Liver (tissue), 3 donors: ENCODE measurements at regions not wholly inside any gene's neighbourhood (a gene's known extent, or its start where the extent isn't known, plus 50 kb on each side); places are given as distances from the start of the nearest gene placed in this dataset.

Source experiments
- ATF3 ChIP-seq: IDR thresholded peaks from 2 replicates; pipeline ENCODE4 v1.6.1; 2016; ENCODE audit warnings: antibody characterized with exemption
- CTCF ChIP-seq: fragments of 150-350 bp; IDR thresholded peaks from 2 replicates; pipeline ENCODE4 v1.5.1; 2017; ENCODE audit warnings: improper control_type of control experiment, low read depth, low read length; ENCODE audit not compliant: missing input control
- FOXA1 ChIP-seq: IDR thresholded peaks from 2 replicates; pipeline ENCODE4 v1.6.1; 2016; ENCODE audit warnings: antibody characterized with exemption
- JUND ChIP-seq, 2 donors: IDR thresholded peaks; 2 replicates each; pipeline ENCODE4 v1.6.1; 2016; ENCODE audit warnings: antibody characterized with exemption in 2 of 2
- MAX ChIP-seq: IDR thresholded peaks from 2 replicates; pipeline ENCODE4 v1.6.1; 2016; ENCODE audit warnings: antibody characterized with exemption
- RAD21 ChIP-seq, 2 donors: IDR thresholded peaks; 2 replicates each; pipeline ENCODE4 v1.6.1; 2016; ENCODE audit warnings: antibody characterized with exemption in 2 of 2, mild to moderate bottlenecking in 2 of 2
- REST ChIP-seq: IDR thresholded peaks from 2 replicates; pipeline ENCODE4 v1.6.1; 2016; ENCODE audit warnings: antibody characterized with exemption, mild to moderate bottlenecking
- SP1 ChIP-seq: IDR thresholded peaks from 2 replicates; pipeline ENCODE4 v1.6.1; 2018; ENCODE audit warnings: antibody characterized with exemption, mild to moderate bottlenecking
- YY1 ChIP-seq: IDR thresholded peaks from 2 replicates; pipeline ENCODE4 v1.6.1; 2016; ENCODE audit warnings: antibody characterized with exemption, mild to moderate bottlenecking
- donor health status: healthy.
- donor health status: healthy.

- no peak for TF ChIP-seq CTCF
- no peak for TF ChIP-seq JUND (IDR thresholded peaks at IDR 0.05)
- TF ChIP-seq YY1: no peak
- no peak for TF ChIP-seq MAX
- no peak for TF ChIP-seq REST
- no peak for TF ChIP-seq ATF3
- no peak for TF ChIP-seq FOXA1
- TF ChIP-seq RAD21 (IDR thresholded peaks at IDR 0.05): no peak
- TF ChIP-seq SP1: no peak
Measured at GRCh38 chr22:44378380-44378779, 65.6 kb upstream of the SHISAL1 start.
